ENCODE measurements at regions not wholly inside any gene's neighbourhood (a gene's known extent, or its start where the extent isn't known, plus 50 kb on each side); places are given as distances from the start of the nearest gene placed in this dataset.
"Not testable (repeated sequence)": the region's sequence is repeated elsewhere in the genome, so short reads cannot be mapped to it uniquely, and the experiment has no call there.

- CTCF ChIA-PET, result no interaction called here
- no peak overlapping the region for H3K27ac ChIP-seq
- POLR2A ChIA-PET (ENCODE audit: low non-redundant PET), result no interaction called here
- DNase-seq (ENCODE audit: low spot score), result no peak
- no peak for TF ChIP-seq CTCF (conservative IDR thresholded peaks at IDR 0.05; ENCODE audit: low read depth)
Measured at GRCh38 chr18:10149768-10150556, 236.1 kb downstream of the VAPA start.

- H3K27ac ChIP-seq; POLR2A ChIA-PET (ENCODE audit: low non-redundant PET); DNase-seq (ENCODE audit: low spot score); CTCF ChIA-PET: not testable (repeated sequence)
Measured at GRCh38 chr18:10150576-10150975, 236.8 kb downstream of the VAPA start.

GRCh38 chr18:10152475-10152874 is 238.7 kb downstream of the VAPA start:
- ChIA-PET CTCF (no interaction called here), POLR2A (ENCODE audit: low non-redundant PET) (no interaction called here)
- DNase-seq (ENCODE audit: low spot score), result no peak
- no peak overlapping the region for H3K27ac ChIP-seq
- no peak for TF ChIP-seq CTCF (conservative IDR thresholded peaks at IDR 0.05; ENCODE audit: low read depth)

- no peak for DNase-seq (ENCODE audit: low spot score)
- TF ChIP-seq CTCF (conservative IDR thresholded peaks at IDR 0.05; ENCODE audit: low read depth), result no peak
- H3K27ac ChIP-seq, result no peak overlapping the region
- POLR2A ChIA-PET (ENCODE audit: low non-redundant PET), result no interaction called here
- CTCF ChIA-PET, result interaction anchor here (0.6 to 0.7 kb wide), 2 partner anchors 34 to 254 kb away, joined by 3 read pairs; no protein-coding TSS in a partner anchor
Measured at GRCh38 chr18:10153924-10154752, 240.3 kb downstream of the VAPA start.

GRCh38 chr18:10157706-10158105 is 243.9 kb downstream of the VAPA start:
- H3K27ac ChIP-seq, result no peak overlapping the region
- TF ChIP-seq CTCF (conservative IDR thresholded peaks at IDR 0.05; ENCODE audit: low read depth), result no peak
- no peak for DNase-seq (ENCODE audit: low spot score)
- POLR2A ChIA-PET (ENCODE audit: low non-redundant PET), result no interaction called here
- CTCF ChIA-PET, result interaction anchor here (0.6 kb wide), 1 partner anchor 337 kb away, joined by 5 read pairs; no protein-coding TSS in a partner anchor

GRCh38 chr18:10160251-10160650 is 246.4 kb downstream of the VAPA start:
- no peak overlapping the region for H3K27ac ChIP-seq
- no peak for TF ChIP-seq CTCF (conservative IDR thresholded peaks at IDR 0.05; ENCODE audit: low read depth)
- ChIA-PET CTCF (no interaction called here), POLR2A (ENCODE audit: low non-redundant PET) (no interaction called here)
- DNase-seq (ENCODE audit: low spot score), result no peak

- POLR2A ChIA-PET (ENCODE audit: low non-redundant PET), result no interaction called here
- H3K27ac ChIP-seq, result no peak overlapping the region
- CTCF ChIA-PET, result no interaction called here
- no peak for TF ChIP-seq CTCF (conservative IDR thresholded peaks at IDR 0.05; ENCODE audit: low read depth)
- no peak for DNase-seq (ENCODE audit: low spot score)
Measured at GRCh38 chr18:10161315-10161714, 247.5 kb downstream of the VAPA start.
